ENCODE measurements at regions not wholly inside any gene's neighbourhood (a gene's known extent, or its start where the extent isn't known, plus 50 kb on each side); places are given as distances from the start of the nearest gene placed in this dataset.

- Mint-ChIP-seq H3K27me3 (peaks cover 3% of the 10 kb centered on the region), H3K36me3 (ENCODE audit: low read depth) (no peaks in the 10 kb centered on the region), H3K27ac (no peak overlapping the region), H3K9me3 (no peaks in the 10 kb centered on the region), H3K4me1 (ENCODE audit: low read depth) (no peaks in the 10 kb centered on the region), H3K4me3 (no peak overlapping the region)
- DNase-seq = no peak
- no peak for ATAC-seq
- ChIA-PET CTCF (no interaction called here), POLR2A (no interaction called here)
- intact Hi-C loops (cut with micrococcal nuclease) = no loop called here
- TF ChIP-seq, protein P1, sequence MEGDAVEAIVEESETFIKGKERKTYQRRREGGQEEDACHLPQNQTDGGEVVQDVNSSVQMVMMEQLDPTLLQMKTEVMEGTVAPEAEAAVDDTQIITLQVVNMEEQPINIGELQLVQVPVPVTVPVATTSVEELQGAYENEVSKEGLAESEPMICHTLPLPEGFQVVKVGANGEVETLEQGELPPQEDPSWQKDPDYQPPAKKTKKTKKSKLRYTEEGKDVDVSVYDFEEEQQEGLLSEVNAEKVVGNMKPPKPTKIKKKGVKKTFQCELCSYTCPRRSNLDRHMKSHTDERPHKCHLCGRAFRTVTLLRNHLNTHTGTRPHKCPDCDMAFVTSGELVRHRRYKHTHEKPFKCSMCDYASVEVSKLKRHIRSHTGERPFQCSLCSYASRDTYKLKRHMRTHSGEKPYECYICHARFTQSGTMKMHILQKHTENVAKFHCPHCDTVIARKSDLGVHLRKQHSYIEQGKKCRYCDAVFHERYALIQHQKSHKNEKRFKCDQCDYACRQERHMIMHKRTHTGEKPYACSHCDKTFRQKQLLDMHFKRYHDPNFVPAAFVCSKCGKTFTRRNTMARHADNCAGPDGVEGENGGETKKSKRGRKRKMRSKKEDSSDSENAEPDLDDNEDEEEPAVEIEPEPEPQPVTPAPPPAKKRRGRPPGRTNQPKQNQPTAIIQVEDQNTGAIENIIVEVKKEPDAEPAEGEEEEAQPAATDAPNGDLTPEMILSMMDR (IDR thresholded peaks at IDR 0.05) = no peak
These were observed 153.4 kb upstream of the SOX14 start for GRCh38 chr3:137610723-137611122.

DNA sequence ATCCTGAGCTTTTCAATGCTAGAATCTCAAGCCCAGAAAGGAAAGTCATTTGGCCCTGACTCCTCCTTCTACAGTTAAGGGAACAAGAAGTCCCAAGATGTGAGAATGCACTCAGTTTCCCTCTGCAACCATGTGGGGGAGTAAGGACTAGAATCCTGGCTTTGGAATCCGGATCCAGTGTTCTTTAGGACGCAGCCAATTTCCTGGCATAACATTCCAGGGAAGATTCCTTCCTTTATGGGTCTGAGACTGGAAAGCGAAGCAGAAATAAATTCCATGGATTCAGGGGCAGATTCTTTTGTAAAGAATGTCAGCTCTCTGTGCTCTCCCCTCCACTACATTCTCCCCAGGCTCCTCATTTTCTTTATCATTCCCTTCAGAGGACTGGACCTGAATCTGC, 151.8 kb upstream of the SOX14 start:
- Mint-ChIP-seq H3K36me3 (ENCODE audit: low read depth) (no peaks in the 10 kb centered on the region), H3K4me3 (no peak overlapping the region), H3K9me3 (no peaks in the 10 kb centered on the region), H3K4me1 (ENCODE audit: low read depth) (no peaks in the 10 kb centered on the region), H3K27me3 (peaks cover 3% of the 10 kb centered on the region), H3K27ac (no peak overlapping the region)
- DNase-seq (no peak), ATAC-seq (no peak)
- POLR2A ChIA-PET = no interaction called here
- intact Hi-C loops (cut with micrococcal nuclease) = no loop called here
- TF ChIP-seq, protein P1 (IDR thresholded peaks at IDR 0.05) = no peak
- CTCF ChIA-PET = no interaction called here

GRCh38 chr3:137615659-137616418, 148.3 kb upstream of the SOX14 start:
- H3K4me1 Mint-ChIP-seq (ENCODE audit: low read depth) = no peaks in the 10 kb centered on the region
- no peak overlapping the region for H3K27ac Mint-ChIP-seq
- intact Hi-C loops (cut with micrococcal nuclease) = no loop called here
- H3K4me3 Mint-ChIP-seq = no peak overlapping the region
- H3K36me3 Mint-ChIP-seq (ENCODE audit: low read depth) = no peaks in the 10 kb centered on the region
- ChIA-PET CTCF (no interaction called here), POLR2A (no interaction called here)
- TF ChIP-seq, protein P1 (IDR thresholded peaks at IDR 0.05) = no peak
- peaks cover 2% of the 10 kb centered on the region for H3K9me3 Mint-ChIP-seq
- ATAC-seq = no peak
- DNase-seq = no peak
- H3K27me3 Mint-ChIP-seq = peaks cover 3% of the 10 kb centered on the region

GRCh38 chr3:137641879-137642704, 122.0 kb upstream of the SOX14 start:
- TF ChIP-seq, protein P1 (IDR thresholded peaks at IDR 0.05) = no peak
- peaks cover 11% of the 10 kb centered on the region for H3K27me3 Mint-ChIP-seq
- CTCF ChIA-PET = no interaction called here
- H3K4me3 Mint-ChIP-seq = no peak overlapping the region
- intact Hi-C loops (cut with micrococcal nuclease) = no loop called here
- POLR2A ChIA-PET = no interaction called here
- ATAC-seq (no peak), DNase-seq (no peak)
- H3K36me3 Mint-ChIP-seq (ENCODE audit: low read depth) = no peaks in the 10 kb centered on the region
- no peak overlapping the region for H3K27ac Mint-ChIP-seq
- H3K4me1 Mint-ChIP-seq (ENCODE audit: low read depth) = no peaks in the 10 kb centered on the region
- H3K9me3 Mint-ChIP-seq = peaks cover 4% of the 10 kb centered on the region

DNA sequence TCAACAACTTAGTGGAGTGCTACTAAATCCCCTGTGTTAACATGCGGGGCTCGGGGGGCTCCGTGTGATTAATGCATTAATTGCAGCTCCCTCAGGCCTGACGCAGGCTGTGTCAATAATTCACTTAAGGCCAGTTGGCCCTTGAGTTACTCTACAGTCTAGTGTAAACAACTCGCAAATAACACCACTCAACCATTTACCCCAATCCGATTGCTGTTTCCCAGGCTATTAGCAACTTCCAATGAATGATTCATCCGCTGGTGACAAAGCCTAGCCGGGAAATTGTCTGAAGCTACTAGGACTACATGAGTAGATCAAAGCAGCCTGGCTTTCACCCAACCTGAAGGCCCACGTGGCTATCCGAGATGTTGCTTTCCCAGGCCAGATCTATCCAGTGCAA, 121.3 kb upstream of the SOX14 start:
- TF ChIP-seq, protein P1 (IDR thresholded peaks at IDR 0.05) = no peak
- no peak overlapping the region for H3K4me3 Mint-ChIP-seq
- DNase-seq (no peak), ATAC-seq (no peak)
- H3K27me3 Mint-ChIP-seq = peaks cover 11% of the 10 kb centered on the region
- peaks cover 4% of the 10 kb centered on the region for H3K9me3 Mint-ChIP-seq
- H3K36me3 Mint-ChIP-seq (ENCODE audit: low read depth) = no peaks in the 10 kb centered on the region
- H3K27ac Mint-ChIP-seq = no peak overlapping the region
- H3K4me1 Mint-ChIP-seq (ENCODE audit: low read depth) = no peaks in the 10 kb centered on the region
- ChIA-PET POLR2A (no interaction called here), CTCF (no interaction called here)
- intact Hi-C loops (cut with micrococcal nuclease) = no loop called here
